Panc1 (cell line): ENCODE measurements at regions not wholly inside any gene's neighbourhood (a gene's known extent, or its start where the extent isn't known, plus 50 kb on each side); places are given as distances from the start of the nearest gene placed in this dataset.

Experiments used
- POLR2AphosphoS5 ChIP-seq: IDR thresholded peaks from 2 replicates; pipeline ENCODE4 v1.6.1; 2012; ENCODE audit warnings: mild to moderate bottlenecking, low read depth, low read length, moderate library complexity
- SIN3A ChIP-seq: IDR thresholded peaks from 2 replicates; pipeline ENCODE4 v1.6.1; 2012; ENCODE audit warnings: low read depth, mild to moderate bottlenecking, low read length, moderate library complexity, borderline replicate concordance; ENCODE audit not compliant: insufficient read depth
- TCF7L2 ChIP-seq: IDR thresholded peaks from 2 replicates; pipeline ENCODE4 v1.6.1; 2011; ENCODE audit warnings: mild to moderate bottlenecking, low read depth, low read length, inconsistent platforms
- TF ChIP-seq, protein P1 (sequence below): fragments of 450-650 bp; IDR thresholded peaks from 2 replicates; pipeline ENCODE4 v1.5.1; 2017; ENCODE audit warnings: mild to moderate bottlenecking
- TF ChIP-seq, protein P2 (sequence below), 2 experiments: IDR thresholded peaks; 2 replicates each; pipeline ENCODE4 v1.6.1; 2011 to 2012; ENCODE audit warnings: low read depth in 2 of 2, control low read depth in 1 of 2, low read length in 1 of 2, mild to moderate bottlenecking in 1 of 2, moderate library complexity in 1 of 2; ENCODE audit not compliant: insufficient read depth in 1 of 2

DNA sequence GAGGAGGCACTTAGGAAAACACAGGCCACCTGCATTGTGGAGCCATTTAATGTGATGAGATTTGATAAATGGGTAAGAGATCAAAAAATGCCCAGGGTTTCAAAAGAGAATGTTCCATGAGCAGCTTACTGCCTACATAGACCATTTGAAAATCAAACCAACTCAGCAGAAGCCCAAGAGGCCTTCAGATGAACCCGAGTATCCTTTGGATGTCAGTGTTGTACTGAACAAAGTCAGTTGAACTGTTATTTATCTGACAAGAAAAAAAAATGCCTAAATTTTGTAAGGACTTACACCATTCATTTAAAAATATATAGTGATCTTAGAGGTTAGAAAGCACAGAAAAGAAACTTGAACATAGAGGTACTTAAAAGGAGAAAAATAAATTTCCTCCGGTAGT lies 381.7 kb downstream of the ZFHX3 start:
- TF ChIP-seq, protein P1, sequence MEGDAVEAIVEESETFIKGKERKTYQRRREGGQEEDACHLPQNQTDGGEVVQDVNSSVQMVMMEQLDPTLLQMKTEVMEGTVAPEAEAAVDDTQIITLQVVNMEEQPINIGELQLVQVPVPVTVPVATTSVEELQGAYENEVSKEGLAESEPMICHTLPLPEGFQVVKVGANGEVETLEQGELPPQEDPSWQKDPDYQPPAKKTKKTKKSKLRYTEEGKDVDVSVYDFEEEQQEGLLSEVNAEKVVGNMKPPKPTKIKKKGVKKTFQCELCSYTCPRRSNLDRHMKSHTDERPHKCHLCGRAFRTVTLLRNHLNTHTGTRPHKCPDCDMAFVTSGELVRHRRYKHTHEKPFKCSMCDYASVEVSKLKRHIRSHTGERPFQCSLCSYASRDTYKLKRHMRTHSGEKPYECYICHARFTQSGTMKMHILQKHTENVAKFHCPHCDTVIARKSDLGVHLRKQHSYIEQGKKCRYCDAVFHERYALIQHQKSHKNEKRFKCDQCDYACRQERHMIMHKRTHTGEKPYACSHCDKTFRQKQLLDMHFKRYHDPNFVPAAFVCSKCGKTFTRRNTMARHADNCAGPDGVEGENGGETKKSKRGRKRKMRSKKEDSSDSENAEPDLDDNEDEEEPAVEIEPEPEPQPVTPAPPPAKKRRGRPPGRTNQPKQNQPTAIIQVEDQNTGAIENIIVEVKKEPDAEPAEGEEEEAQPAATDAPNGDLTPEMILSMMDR, result no peak
- TF ChIP-seq POLR2AphosphoS5 (no peak), SIN3A (no peak), TCF7L2 (no peak)
- TF ChIP-seq, protein P2, sequence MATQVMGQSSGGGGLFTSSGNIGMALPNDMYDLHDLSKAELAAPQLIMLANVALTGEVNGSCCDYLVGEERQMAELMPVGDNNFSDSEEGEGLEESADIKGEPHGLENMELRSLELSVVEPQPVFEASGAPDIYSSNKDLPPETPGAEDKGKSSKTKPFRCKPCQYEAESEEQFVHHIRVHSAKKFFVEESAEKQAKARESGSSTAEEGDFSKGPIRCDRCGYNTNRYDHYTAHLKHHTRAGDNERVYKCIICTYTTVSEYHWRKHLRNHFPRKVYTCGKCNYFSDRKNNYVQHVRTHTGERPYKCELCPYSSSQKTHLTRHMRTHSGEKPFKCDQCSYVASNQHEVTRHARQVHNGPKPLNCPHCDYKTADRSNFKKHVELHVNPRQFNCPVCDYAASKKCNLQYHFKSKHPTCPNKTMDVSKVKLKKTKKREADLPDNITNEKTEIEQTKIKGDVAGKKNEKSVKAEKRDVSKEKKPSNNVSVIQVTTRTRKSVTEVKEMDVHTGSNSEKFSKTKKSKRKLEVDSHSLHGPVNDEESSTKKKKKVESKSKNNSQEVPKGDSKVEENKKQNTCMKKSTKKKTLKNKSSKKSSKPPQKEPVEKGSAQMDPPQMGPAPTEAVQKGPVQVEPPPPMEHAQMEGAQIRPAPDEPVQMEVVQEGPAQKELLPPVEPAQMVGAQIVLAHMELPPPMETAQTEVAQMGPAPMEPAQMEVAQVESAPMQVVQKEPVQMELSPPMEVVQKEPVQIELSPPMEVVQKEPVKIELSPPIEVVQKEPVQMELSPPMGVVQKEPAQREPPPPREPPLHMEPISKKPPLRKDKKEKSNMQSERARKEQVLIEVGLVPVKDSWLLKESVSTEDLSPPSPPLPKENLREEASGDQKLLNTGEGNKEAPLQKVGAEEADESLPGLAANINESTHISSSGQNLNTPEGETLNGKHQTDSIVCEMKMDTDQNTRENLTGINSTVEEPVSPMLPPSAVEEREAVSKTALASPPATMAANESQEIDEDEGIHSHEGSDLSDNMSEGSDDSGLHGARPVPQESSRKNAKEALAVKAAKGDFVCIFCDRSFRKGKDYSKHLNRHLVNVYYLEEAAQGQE (IDR thresholded peaks at IDR 0.05; ENCODE audit: insufficient read depth in 1 of 2, low read depth in 2 of 2, low read length in 1 of 2), result no peak
